ENCODE measurements at regions not wholly inside any gene's neighbourhood (a gene's known extent, or its start where the extent isn't known, plus 50 kb on each side); places are given as distances from the start of the nearest gene placed in this dataset.

GRCh38 chr20:41887500-41887899 is 269.3 kb upstream of the CHD6 start:
- no peak for TF ChIP-seq USF2 (IDR thresholded peaks at IDR 0.05; ENCODE audit: low read depth, low read length)
- no peak for TF ChIP-seq SMC3 (IDR thresholded peaks at IDR 0.05; ENCODE audit: low read depth, low read length)
- no peak for TF ChIP-seq CTCF (conservative IDR thresholded peaks at IDR 0.05; ENCODE audit: low read depth, low read length)
- TF ChIP-seq POLR2A (IDR thresholded peaks at IDR 0.05; ENCODE audit: low read depth, low read length) = no peak
- TF ChIP-seq CHD1 (IDR thresholded peaks at IDR 0.05; ENCODE audit: low read depth, low read length) = no peak
- TF ChIP-seq CEBPB (IDR thresholded peaks at IDR 0.05; ENCODE audit: low read depth, low read length) = no peak
- no peak for TF ChIP-seq RFX5 (IDR thresholded peaks at IDR 0.05; ENCODE audit: low read depth, low read length)
- TF ChIP-seq RAD21 (IDR thresholded peaks at IDR 0.05; ENCODE audit: low read length) = no peak
- no peak for TF ChIP-seq FOS (IDR thresholded peaks at IDR 0.05; ENCODE audit: low read depth, low read length)
- no peak for TF ChIP-seq BHLHE40 (IDR thresholded peaks at IDR 0.05; ENCODE audit: low read depth, low read length)
- TF ChIP-seq NFE2L2 (IDR thresholded peaks at IDR 0.05; ENCODE audit: low read depth, low read length) = no peak
- TF ChIP-seq, protein P1, sequence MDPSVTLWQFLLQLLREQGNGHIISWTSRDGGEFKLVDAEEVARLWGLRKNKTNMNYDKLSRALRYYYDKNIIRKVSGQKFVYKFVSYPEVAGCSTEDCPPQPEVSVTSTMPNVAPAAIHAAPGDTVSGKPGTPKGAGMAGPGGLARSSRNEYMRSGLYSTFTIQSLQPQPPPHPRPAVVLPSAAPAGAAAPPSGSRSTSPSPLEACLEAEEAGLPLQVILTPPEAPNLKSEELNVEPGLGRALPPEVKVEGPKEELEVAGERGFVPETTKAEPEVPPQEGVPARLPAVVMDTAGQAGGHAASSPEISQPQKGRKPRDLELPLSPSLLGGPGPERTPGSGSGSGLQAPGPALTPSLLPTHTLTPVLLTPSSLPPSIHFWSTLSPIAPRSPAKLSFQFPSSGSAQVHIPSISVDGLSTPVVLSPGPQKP (IDR thresholded peaks at IDR 0.05; ENCODE audit: borderline replicate concordance, low read depth, low read length) = no peak
- TF ChIP-seq MAZ (IDR thresholded peaks at IDR 0.05; ENCODE audit: borderline replicate concordance, low read depth, low read length) = no peak
